ENCODE measurements at regions not wholly inside any gene's neighbourhood (a gene's known extent, or its start where the extent isn't known, plus 50 kb on each side); places are given as distances from the start of the nearest gene placed in this dataset.

GRCh38 chr12:81815611-81816010 lies 56.5 kb upstream of the PPFIA2 start:
- TF ChIP-seq CTCF (IDR thresholded peaks at IDR 0.05) (no peak), TCF7L2 (IDR thresholded peaks at IDR 0.05; ENCODE audit: low read depth, low read length) (no peak)
